Nephron progenitor cell (in vitro differentiated cells): ENCODE measurements at regions not wholly inside any gene's neighbourhood (a gene's known extent, or its start where the extent isn't known, plus 50 kb on each side); places are given as distances from the start of the nearest gene placed in this dataset.

Experiments used
- DNase-seq: peaks from one replicate; pipeline ENCODE4 v3.0.0; 2021
- H3K27ac Mint-ChIP-seq: 2 replicates; pipeline ENCODE4 v1.8.0; 2021; ENCODE audit warnings: mild to moderate bottlenecking, moderate library complexity, mixed read lengths
- H3K27me3 Mint-ChIP-seq: 2 replicates; pipeline ENCODE4 v1.8.0; 2021; ENCODE audit warnings: mild to moderate bottlenecking, low read depth, mixed read lengths; ENCODE audit not compliant: poor library complexity
- H3K36me3 Mint-ChIP-seq: 2 replicates; pipeline ENCODE4 v1.8.0; 2021; ENCODE audit warnings: low read depth, mixed read lengths
- H3K4me1 Mint-ChIP-seq: 2 replicates; pipeline ENCODE4 v1.8.0; 2021; ENCODE audit warnings: mixed read lengths
- H3K4me3 Mint-ChIP-seq: 2 replicates; pipeline ENCODE4 v1.8.0; 2021; ENCODE audit warnings: mild to moderate bottlenecking, moderate library complexity, mixed read lengths
- H3K9me3 Mint-ChIP-seq: 2 replicates; pipeline ENCODE4 v1.8.0; 2021; ENCODE audit warnings: mild to moderate bottlenecking, moderate library complexity, mixed read lengths
- CTCF ChIP-seq: fragments of 200-600 bp; sonication (generic); IDR thresholded peaks from 2 replicates; pipeline ENCODE4 v1.5.0; 2021; ENCODE audit warnings: antibody characterized with exemption

GRCh38 chr11:129720994-129721393 lies 94.7 kb upstream of the TMEM45B start:
- H3K9me3 Mint-ChIP-seq, result peaks cover 7% of the 10 kb centered on the region
- H3K27me3 Mint-ChIP-seq, result peaks cover 18% of the 10 kb centered on the region
- no peak overlapping the region for H3K27ac Mint-ChIP-seq
- no peak for DNase-seq
- TF ChIP-seq CTCF, result no peak
- peaks cover 17% of the 10 kb centered on the region for H3K4me1 Mint-ChIP-seq
- H3K36me3 Mint-ChIP-seq, result no peaks in the 10 kb centered on the region
- H3K4me3 Mint-ChIP-seq, result no peak overlapping the region

GRCh38 chr11:129721685-129722084 lies 94.0 kb upstream of the TMEM45B start:
- Mint-ChIP-seq H3K27me3 (peaks cover 22% of the 10 kb centered on the region), H3K36me3 (no peaks in the 10 kb centered on the region), H3K27ac (no peak overlapping the region), H3K4me3 (no peak overlapping the region), H3K9me3 (no peaks in the 10 kb centered on the region), H3K4me1 (peaks cover 17% of the 10 kb centered on the region)
- no peak for DNase-seq
- TF ChIP-seq CTCF, result no peak

DNA sequence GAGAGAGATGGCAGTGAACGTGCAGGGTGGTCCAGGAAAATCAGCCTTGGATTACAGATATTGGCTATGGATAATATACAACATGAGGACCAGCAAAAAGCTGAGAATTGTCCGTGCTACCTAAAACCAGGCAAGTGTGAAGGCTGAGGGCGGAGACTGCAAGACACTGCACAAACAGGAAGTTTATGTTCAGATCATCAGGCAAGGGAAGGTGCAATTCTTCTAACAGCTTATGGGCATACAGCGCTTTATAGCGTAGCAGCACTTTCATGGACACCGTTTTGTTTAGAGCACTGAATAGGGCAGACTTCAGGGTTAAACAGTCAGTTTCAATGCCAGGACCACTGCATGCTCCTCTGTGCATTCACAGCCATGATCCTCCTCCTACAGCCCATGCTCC lies 93.1 kb upstream of the TMEM45B start:
- DNase-seq, result no peak
- Mint-ChIP-seq H3K9me3 (no peaks in the 10 kb centered on the region), H3K27ac (no peak overlapping the region), H3K27me3 (peaks cover 24% of the 10 kb centered on the region), H3K4me3 (no peak overlapping the region), H3K4me1 (peaks cover 17% of the 10 kb centered on the region), H3K36me3 (no peaks in the 10 kb centered on the region)
- no peak for TF ChIP-seq CTCF

- peaks cover 24% of the 10 kb centered on the region for H3K27me3 Mint-ChIP-seq
- TF ChIP-seq CTCF, result no peak
- H3K4me3 Mint-ChIP-seq, result no peak overlapping the region
- H3K27ac Mint-ChIP-seq, result no peak overlapping the region
- no peak for DNase-seq
- peaks cover 17% of the 10 kb centered on the region for H3K4me1 Mint-ChIP-seq
- no peaks in the 10 kb centered on the region for H3K36me3 Mint-ChIP-seq
- H3K9me3 Mint-ChIP-seq, result no peaks in the 10 kb centered on the region
These were observed 92.4 kb upstream of the TMEM45B start for GRCh38 chr11:129723146-129723760.

DNA sequence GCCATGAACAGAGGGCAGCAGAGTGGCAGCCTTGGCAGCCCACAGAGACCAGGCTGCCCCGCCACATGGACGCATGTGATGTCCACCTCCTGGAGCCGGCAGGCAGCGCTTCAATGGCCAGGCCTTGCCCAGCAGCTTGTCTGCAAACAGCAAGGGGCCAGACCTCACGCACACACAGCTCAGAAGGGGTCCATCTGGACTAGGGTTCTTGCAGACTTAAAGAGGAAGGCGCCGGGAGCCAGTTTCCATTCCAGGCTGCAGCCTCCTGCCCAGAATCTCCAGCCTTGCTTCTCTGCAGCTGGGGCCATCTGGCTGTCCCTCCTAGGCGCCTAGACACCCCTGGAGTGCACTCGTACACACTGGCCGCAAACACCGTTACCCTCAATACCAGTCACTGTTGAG lies 91.9 kb upstream of the TMEM45B start:
- Mint-ChIP-seq H3K4me3 (no peak overlapping the region), H3K4me1 (peaks cover 17% of the 10 kb centered on the region), H3K27ac (no peak overlapping the region), H3K36me3 (no peaks in the 10 kb centered on the region), H3K27me3 (peaks cover 28% of the 10 kb centered on the region), H3K9me3 (no peaks in the 10 kb centered on the region)
- TF ChIP-seq CTCF, result no peak
- no peak for DNase-seq

DNA sequence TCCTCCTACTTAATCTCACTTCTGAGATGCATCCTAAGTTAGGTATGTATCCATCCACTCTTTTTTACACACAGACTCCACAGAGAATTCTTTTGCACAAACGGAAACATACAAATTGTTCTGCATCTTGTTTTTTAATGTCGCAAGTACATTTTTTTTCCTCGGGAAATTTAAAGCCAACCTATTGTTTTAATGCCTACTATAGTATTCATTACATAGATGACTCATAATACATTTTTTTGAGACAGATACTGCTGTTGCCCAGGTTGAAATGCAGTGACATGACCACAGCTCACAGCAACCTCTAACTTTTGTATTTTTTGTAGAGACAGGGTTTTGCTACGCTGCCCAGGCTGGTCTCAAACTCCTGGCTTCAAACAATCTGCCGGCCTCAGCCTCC lies 90.8 kb upstream of the TMEM45B start:
- H3K27me3 Mint-ChIP-seq, result peaks cover 28% of the 10 kb centered on the region
- H3K36me3 Mint-ChIP-seq, result no peaks in the 10 kb centered on the region
- no peak overlapping the region for H3K4me3 Mint-ChIP-seq
- H3K27ac Mint-ChIP-seq, result no peak overlapping the region
- peaks cover 24% of the 10 kb centered on the region for H3K4me1 Mint-ChIP-seq
- TF ChIP-seq CTCF, result no peak
- DNase-seq, result no peak
- H3K9me3 Mint-ChIP-seq, result no peaks in the 10 kb centered on the region
